ENCODE measurements at regions not wholly inside any gene's neighbourhood (a gene's known extent, or its start where the extent isn't known, plus 50 kb on each side); places are given as distances from the start of the nearest gene placed in this dataset.
A peak's percentile ranks its signal among the peaks of the same experiment; 100 is the strongest.
"Not testable (repeated sequence)": the region's sequence is repeated elsewhere in the genome, so short reads cannot be mapped to it uniquely, and the experiment has no call there.

DNA sequence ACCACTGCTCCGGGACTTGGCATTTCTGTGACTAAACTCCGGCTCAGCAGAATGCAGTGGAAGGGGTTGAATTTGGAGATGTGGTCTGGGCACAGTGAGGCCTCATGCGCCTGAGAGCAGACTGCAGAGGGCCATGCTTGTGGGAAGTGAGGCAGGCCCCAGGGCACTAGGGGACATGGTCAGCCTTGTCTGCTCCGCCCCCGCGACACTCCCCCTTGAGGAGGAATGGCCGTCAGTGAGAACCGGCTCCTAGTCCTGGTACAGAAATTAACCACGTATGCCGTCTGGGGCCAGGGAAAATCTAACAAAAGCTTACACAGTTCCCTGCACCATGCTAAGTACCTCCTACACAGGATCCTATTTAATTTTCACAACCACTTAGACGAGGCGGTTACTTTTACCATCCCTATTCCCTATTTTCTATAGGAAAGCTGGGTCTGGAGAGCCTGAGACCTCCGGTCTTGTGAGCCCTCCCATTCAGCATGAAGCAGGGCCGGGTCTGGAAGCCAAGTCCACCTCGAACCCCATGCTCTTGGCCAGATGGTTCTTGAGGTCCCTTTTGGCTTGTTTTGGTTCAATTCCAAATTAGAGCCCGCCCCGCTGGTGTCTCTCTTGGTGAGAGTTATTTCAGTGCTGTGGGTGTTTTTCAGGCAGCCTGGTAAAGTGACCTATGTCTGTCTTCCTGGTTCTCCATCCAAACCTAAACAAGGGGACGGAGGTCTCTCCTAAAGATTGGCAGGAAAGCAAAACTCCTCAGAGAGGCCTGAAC is 87.7 kb upstream of the PITRM1 start:
- no peak overlapping the region for H3K4me3 Mint-ChIP-seq
- no peaks in the 10 kb centered on the region for H3K36me3 Mint-ChIP-seq (ENCODE audit: low read depth)
- H3K9me3 Mint-ChIP-seq = no peaks in the 10 kb centered on the region
- peaks cover 17% of the 10 kb centered on the region for H3K27me3 Mint-ChIP-seq
- no peak overlapping the region for H3K27ac Mint-ChIP-seq
- intact Hi-C loops (cut with micrococcal nuclease) = loop anchor here (10.0 kb wide), 1 partner anchor 125 kb away; no protein-coding TSS in a partner anchor
- peaks cover 12% of the 10 kb centered on the region for H3K4me1 Mint-ChIP-seq (ENCODE audit: low read depth)

DNA sequence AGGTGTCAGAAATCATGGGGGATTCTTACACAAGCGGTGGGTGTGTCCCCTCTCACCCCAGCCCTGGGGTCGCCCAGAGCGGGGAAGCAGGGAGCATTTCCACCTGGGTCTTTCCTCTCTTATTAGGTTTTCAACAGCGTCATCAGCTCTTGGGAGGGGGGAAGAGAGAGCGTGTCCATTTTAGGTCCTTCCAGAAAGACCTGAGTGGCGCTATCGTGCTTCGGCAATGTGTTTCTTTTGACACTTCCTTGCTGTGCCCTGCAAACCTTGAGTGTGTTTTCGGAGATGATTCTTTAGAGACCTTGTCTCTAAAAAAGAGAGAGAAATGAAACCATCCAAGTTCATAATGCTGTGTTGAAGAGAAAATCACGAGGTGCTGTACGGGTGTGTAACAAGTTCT is 86.9 kb upstream of the PITRM1 start:
- Mint-ChIP-seq H3K4me1 (ENCODE audit: low read depth) (peaks cover 7% of the 10 kb centered on the region), H3K36me3 (ENCODE audit: low read depth) (no peaks in the 10 kb centered on the region), H3K27me3 (peaks cover 17% of the 10 kb centered on the region), H3K9me3 (no peaks in the 10 kb centered on the region), H3K27ac (peak overlapping the region; percentile 23), H3K4me3 (no peak overlapping the region)
- intact Hi-C loops (cut with micrococcal nuclease) = no loop called here

DNA sequence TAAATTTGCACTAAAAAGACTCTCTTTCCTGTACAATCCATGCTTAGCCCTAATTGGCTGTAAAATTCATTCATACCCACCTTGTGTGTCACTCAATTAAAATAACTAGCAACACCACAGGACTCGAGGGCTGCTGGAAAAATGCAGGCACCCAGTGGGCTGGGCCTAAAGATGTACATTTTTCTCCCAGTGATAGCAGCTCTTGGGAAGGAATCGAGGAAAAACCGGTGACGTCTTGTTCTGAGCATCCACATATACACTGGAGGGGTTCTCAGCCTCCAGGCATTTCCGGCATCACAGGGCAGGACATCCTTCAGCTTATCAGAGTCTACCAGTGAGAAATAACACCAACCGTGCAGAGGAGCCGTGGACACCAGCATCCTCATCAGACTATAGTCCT is 85.8 kb upstream of the PITRM1 start:
- Mint-ChIP-seq H3K4me3 (no peak overlapping the region), H3K27ac (no peak overlapping the region), H3K36me3 (ENCODE audit: low read depth) (no peaks in the 10 kb centered on the region), H3K4me1 (ENCODE audit: low read depth) (no peaks in the 10 kb centered on the region), H3K9me3 (no peaks in the 10 kb centered on the region), H3K27me3 (peaks cover 20% of the 10 kb centered on the region)
- intact Hi-C loops (cut with micrococcal nuclease) = no loop called here

GRCh38 chr10:3255616-3256015 is 83.0 kb upstream of the PITRM1 start:
- Mint-ChIP-seq H3K27ac (no peak overlapping the region), H3K27me3 (peaks cover 26% of the 10 kb centered on the region), H3K4me3 (no peak overlapping the region), H3K36me3 (ENCODE audit: low read depth) (no peaks in the 10 kb centered on the region), H3K9me3 (no peaks in the 10 kb centered on the region), H3K4me1 (ENCODE audit: low read depth) (no peaks in the 10 kb centered on the region)
- intact Hi-C loops (cut with micrococcal nuclease) = no loop called here

DNA sequence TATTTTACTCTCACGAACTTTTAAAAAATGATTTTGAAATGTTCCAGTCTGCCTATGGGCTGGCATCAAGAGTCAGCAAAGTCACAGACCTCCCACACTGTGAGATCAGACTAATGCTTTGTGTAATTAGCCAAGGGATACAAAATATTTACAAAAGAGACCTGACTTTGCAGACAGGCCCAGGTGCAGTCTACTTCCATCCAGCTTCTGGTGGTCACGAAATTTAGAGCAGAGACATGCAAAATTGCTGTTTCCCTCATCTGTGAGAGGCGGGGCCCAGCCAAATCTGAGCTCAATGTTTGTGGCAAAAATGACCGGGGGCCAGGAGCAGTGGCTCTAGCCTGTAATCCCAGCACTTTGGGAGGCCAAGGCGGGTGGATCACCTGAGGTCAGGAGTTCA is 82.5 kb upstream of the PITRM1 start:
- Mint-ChIP-seq H3K4me3 (no peak overlapping the region), H3K36me3 (ENCODE audit: low read depth) (no peaks in the 10 kb centered on the region), H3K4me1 (ENCODE audit: low read depth) (no peaks in the 10 kb centered on the region), H3K9me3 (no peaks in the 10 kb centered on the region), H3K27me3 (peaks cover 31% of the 10 kb centered on the region), H3K27ac (no peak overlapping the region)
- intact Hi-C loops (cut with micrococcal nuclease) = no loop called here

DNA sequence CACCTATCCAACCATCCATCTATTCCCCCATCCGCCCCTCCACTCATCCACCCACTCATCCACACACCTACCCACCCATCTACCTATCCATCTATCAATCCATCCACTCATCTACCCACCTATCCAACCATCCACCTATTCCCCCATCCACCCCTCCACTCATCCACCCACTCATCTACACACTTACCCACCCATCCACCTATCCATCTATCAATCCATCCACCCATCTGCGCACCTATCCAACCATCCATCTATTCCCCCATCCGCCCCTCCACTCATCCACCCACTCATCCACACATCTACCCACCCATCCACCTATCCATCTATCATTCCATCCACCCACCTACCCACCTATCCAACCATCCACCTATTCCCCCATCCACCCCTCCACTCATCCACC is 81.4 kb upstream of the PITRM1 start:
- H3K4me1 Mint-ChIP-seq (ENCODE audit: low read depth); H3K27ac Mint-ChIP-seq; H3K4me3 Mint-ChIP-seq; H3K36me3 Mint-ChIP-seq (ENCODE audit: low read depth); H3K9me3 Mint-ChIP-seq; intact Hi-C loops (cut with micrococcal nuclease): not testable (repeated sequence)
- H3K27me3 Mint-ChIP-seq = peaks cover 29% of the 10 kb centered on the region

GRCh38 chr10:3251172-3251571 is 78.6 kb upstream of the PITRM1 start:
- H3K4me1 Mint-ChIP-seq (ENCODE audit: low read depth) = peaks cover 6% of the 10 kb centered on the region
- H3K36me3 Mint-ChIP-seq (ENCODE audit: low read depth) = no peaks in the 10 kb centered on the region
- intact Hi-C loops (cut with micrococcal nuclease) = no loop called here
- no peaks in the 10 kb centered on the region for H3K9me3 Mint-ChIP-seq
- no peak overlapping the region for H3K27ac Mint-ChIP-seq
- no peak overlapping the region for H3K4me3 Mint-ChIP-seq
- H3K27me3 Mint-ChIP-seq = peaks cover 34% of the 10 kb centered on the region

- intact Hi-C loops (cut with micrococcal nuclease) = no loop called here
- H3K27ac Mint-ChIP-seq = no peak overlapping the region
- no peaks in the 10 kb centered on the region for H3K9me3 Mint-ChIP-seq
- peaks cover 39% of the 10 kb centered on the region for H3K27me3 Mint-ChIP-seq
- H3K4me3 Mint-ChIP-seq = no peak overlapping the region
- peaks cover 6% of the 10 kb centered on the region for H3K4me1 Mint-ChIP-seq (ENCODE audit: low read depth)
- H3K36me3 Mint-ChIP-seq (ENCODE audit: low read depth) = no peaks in the 10 kb centered on the region
These were observed 76.8 kb upstream of the PITRM1 start for GRCh38 chr10:3249307-3249889.

GRCh38 chr10:3248526-3249306 is 76.1 kb upstream of the PITRM1 start:
- no peak overlapping the region for H3K27ac Mint-ChIP-seq
- intact Hi-C loops (cut with micrococcal nuclease) = no loop called here
- H3K9me3 Mint-ChIP-seq = no peaks in the 10 kb centered on the region
- H3K4me1 Mint-ChIP-seq (ENCODE audit: low read depth) = peaks cover 6% of the 10 kb centered on the region
- H3K36me3 Mint-ChIP-seq (ENCODE audit: low read depth) = no peaks in the 10 kb centered on the region
- no peak overlapping the region for H3K4me3 Mint-ChIP-seq
- peaks cover 41% of the 10 kb centered on the region for H3K27me3 Mint-ChIP-seq

DNA sequence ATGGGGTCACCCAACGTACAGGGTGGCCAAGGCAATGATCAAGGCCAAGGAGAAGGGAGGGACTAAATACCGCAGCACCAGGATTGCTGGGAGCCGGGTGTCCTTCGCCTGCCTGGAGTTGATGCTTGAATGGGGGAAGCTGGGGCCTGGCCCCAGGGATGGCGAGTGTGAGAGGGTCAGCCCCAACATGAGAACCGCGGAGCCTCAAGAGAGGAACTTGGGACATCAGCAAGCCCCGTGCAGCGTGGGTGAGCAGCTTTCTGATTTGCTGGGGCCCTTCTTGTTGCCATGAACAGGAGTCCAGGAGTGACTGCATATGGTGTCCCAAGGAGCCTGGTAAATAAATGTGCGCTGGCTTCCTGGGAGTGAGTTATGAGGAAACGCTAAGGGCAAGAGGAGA is 72.8 kb upstream of the PITRM1 start:
- Mint-ChIP-seq H3K9me3 (no peaks in the 10 kb centered on the region), H3K4me1 (ENCODE audit: low read depth) (peaks cover 6% of the 10 kb centered on the region), H3K4me3 (no peak overlapping the region), H3K27me3 (peaks cover 33% of the 10 kb centered on the region), H3K27ac (no peak overlapping the region), H3K36me3 (ENCODE audit: low read depth) (no peaks in the 10 kb centered on the region)
- intact Hi-C loops (cut with micrococcal nuclease) = no loop called here

DNA sequence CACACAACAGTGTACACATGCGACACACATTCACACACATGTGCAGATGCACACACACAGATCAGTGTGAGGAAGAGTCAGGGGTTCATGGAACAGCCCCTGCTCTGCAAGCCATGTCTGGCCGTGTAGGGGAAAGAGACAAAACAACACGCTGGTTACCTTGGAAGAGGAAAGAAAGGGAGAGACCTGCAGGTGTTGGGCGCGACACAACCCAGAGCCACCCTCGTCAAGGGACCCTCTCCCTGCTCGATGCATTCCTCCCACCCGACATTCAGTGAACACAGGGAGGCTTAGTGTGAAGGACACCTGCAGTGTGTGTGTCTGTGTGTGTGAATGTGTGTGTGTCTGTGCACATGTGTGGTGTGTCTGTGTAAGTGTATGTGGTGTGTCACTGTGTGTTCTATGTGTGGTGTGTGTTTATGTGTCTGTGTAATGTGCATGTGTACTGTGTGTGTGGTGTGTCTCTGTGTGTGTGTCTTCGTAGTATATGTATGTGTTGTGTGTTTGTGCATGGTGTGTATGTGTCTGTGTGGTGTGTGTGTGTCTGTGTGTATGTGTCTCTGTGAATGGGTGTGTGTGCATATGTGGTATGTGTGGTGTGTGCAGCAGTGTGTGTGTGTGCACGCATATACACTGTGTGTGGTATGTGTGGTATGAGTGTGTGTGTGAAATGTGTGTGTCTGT is 69.5 kb upstream of the PITRM1 start:
- Mint-ChIP-seq H3K4me3 (no peak overlapping the region), H3K27me3 (peaks cover 41% of the 10 kb centered on the region), H3K36me3 (ENCODE audit: low read depth) (no peaks in the 10 kb centered on the region), H3K9me3 (no peaks in the 10 kb centered on the region), H3K4me1 (ENCODE audit: low read depth) (peaks cover 5% of the 10 kb centered on the region), H3K27ac (no peak overlapping the region)
- intact Hi-C loops (cut with micrococcal nuclease) = no loop called here

DNA sequence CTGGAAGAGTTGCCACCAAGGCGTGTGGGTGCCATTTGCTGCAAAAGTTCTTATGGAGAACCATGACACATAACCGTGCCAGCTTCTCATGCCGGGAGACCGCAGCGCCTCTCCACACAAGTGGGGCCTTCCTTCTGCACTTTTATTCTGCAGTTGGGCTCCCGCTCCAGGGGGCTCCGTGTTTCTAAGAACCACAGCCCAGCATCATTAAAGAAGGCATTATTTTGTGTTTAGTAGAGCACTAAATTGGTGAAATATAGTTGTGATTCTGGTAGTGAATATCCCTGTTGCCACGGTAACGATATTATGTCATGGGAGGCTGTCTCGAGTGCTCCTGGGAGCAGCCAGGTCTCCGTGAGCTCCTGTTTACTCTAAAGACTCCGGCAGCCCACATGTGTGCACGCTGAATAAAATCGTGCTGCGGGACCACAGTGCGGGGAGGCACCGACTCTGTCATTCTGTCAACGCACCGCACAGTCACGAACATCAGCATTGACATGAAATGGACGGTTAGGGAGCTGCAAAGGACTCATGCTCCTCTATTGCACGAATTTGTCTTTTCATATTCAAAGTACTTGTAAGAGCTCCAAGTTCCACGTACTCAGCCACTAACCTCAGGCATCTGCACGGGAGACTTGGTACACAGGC is 68.8 kb upstream of the PITRM1 start:
- H3K4me1 Mint-ChIP-seq (ENCODE audit: low read depth) = peaks cover 5% of the 10 kb centered on the region
- intact Hi-C loops (cut with micrococcal nuclease) = no loop called here
- peaks cover 43% of the 10 kb centered on the region for H3K27me3 Mint-ChIP-seq
- H3K27ac Mint-ChIP-seq = no peak overlapping the region
- no peaks in the 10 kb centered on the region for H3K36me3 Mint-ChIP-seq (ENCODE audit: low read depth)
- no peak overlapping the region for H3K4me3 Mint-ChIP-seq
- no peaks in the 10 kb centered on the region for H3K9me3 Mint-ChIP-seq
